Upper lobe of left lung (tissue), 6 donors: ENCODE measurements at regions not wholly inside any gene's neighbourhood (a gene's known extent, or its start where the extent isn't known, plus 50 kb on each side); places are given as distances from the start of the nearest gene placed in this dataset.

ENCODE experiments used
- ATAC-seq, 2 donors: fragments of 200-7000 bp; cut with Tn5 transposase; one replicate each; pipeline ENCODE4 v1.9.1; 2022; ENCODE audit warnings: mild to moderate bottlenecking in 2 of 2, moderate library complexity in 2 of 2; ENCODE audit not compliant: low FRiP score in 2 of 2
- DNase-seq, 2 donors: peaks; one replicate each; pipeline ENCODE4 v3.0.0-alpha.2; 2019 to 2020
- H3K27ac ChIP-seq, 4 donors: fragments of 200-600 bp; sonication (generic); one replicate each; pipeline ENCODE4 v1.5.1; 2016 to 2019
- H3K27me3 ChIP-seq, 4 donors: fragments of 200-600 bp; sonication (generic); one replicate each; pipeline ENCODE4 v1.5.1; 2017 to 2019
- H3K36me3 ChIP-seq, 4 donors: fragments of 200-600 bp; sonication (generic); one replicate each; pipeline ENCODE4 v1.5.1; 2016 to 2019
- H3K4me1 ChIP-seq, 4 donors: fragments of 200-600 bp; sonication (generic); one replicate each; pipeline ENCODE4 v1.5.1; 2018 to 2019
- H3K4me3 ChIP-seq, 4 donors: fragments of 200-600 bp; sonication (generic); one replicate each; pipeline ENCODE4 v1.5.1; 2017 to 2019; ENCODE audit warnings: mild to moderate bottlenecking in 2 of 4, moderate library complexity in 1 of 4
- H3K9me3 ChIP-seq, 4 donors: fragments of 200-600 bp; sonication (generic); one replicate each; pipeline ENCODE4 v1.5.1; 2018 to 2019
- EP300 ChIP-seq, 4 donors: sonication (generic); formaldehyde crosslinking; IDR thresholded peaks; one replicate each; pipeline ENCODE4 v1.5.1; 2017; ENCODE audit warnings: antibody characterized with exemption in 4 of 4, control low read depth in 2 of 4
- POLR2A ChIP-seq, 4 donors: fragments of 450-650 bp; IDR thresholded peaks; one replicate each; pipeline ENCODE4 v1.5.1; 2016 to 2017; ENCODE audit warnings: antibody characterized with exemption in 4 of 4, mild to moderate bottlenecking in 2 of 4
- POLR2AphosphoS5 ChIP-seq, 2 donors: sonication (generic); formaldehyde crosslinking; IDR thresholded peaks; one replicate each; pipeline ENCODE4 v1.5.1; 2017; ENCODE audit warnings: antibody characterized with exemption in 2 of 2
- WGBS, 2 donors: methylation state at CpG; one replicate each; pipeline ENCODE4 v1.1.5; 2017 to 2018; 5-methylcytosine and 5-hydroxymethylcytosine counted together
- TF ChIP-seq, protein P1 (sequence below), 6 experiments: fragments of 450-650 bp in 4 of 6; fragments of 200-600 bp in 2 of 6; sonication (generic) in 2 of 6; IDR thresholded peaks; one replicate each; pipeline ENCODE4 v1.5.1; 2016 to 2019; ENCODE audit warnings: antibody characterized with exemption in 6 of 6
- donor health status: DM: no; HTN: no; CAD: no; lungs with moderate emphysema.
- donor health status: DM: no; HTN: yes; CAD: no; lungs with severe emphysema.

DNA sequence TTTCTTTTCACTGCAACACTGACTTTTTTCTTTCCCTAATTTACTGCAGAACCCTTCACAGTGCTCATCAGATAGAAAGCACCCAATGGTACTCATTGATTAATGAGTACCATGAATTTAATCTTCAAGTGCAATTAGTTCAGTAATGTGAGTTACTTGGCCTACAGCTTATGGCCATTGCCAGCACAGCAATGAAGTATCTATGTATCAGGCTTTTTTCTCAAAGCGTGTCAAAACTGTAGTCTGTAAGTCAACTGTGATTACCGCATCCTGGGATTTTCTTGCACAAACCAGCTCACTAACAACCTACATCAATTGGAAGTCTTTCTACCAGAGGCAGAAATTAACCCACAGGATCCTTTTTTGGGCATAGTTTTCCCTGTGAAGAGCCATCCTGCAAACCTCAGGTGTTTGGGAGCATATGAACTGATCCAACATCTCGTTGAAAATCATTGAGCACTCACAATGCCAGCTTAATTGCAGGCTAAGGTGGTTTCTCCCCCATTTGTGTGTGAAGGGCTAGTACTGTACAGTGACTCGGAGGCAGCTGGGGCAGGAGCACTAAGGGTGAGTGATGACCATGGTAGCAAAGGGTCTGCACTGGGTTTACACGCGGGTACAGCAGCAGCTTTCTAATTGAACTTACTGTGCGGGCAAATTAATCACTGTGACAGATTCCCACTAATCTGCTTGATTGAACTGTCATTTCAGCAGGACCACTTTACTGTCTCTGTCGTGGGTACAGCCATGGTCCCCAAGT is 619.3 kb downstream of the SNAPC1 start:
- Histone ChIP-seq H3K27ac (no peak overlapping the region), H3K4me3 (no peak overlapping the region), H3K27me3 (no peaks in the 10 kb centered on the region), H3K4me1 (no peaks in the 10 kb centered on the region), H3K9me3 (no peaks in the 10 kb centered on the region), H3K36me3 (no peaks in the 10 kb centered on the region)
- TF ChIP-seq POLR2A (IDR thresholded peaks at IDR 0.05) (no peak), POLR2AphosphoS5 (IDR thresholded peaks at IDR 0.05) (no peak), EP300 (IDR thresholded peaks at IDR 0.05) (no peak)
- TF ChIP-seq, protein P1, sequence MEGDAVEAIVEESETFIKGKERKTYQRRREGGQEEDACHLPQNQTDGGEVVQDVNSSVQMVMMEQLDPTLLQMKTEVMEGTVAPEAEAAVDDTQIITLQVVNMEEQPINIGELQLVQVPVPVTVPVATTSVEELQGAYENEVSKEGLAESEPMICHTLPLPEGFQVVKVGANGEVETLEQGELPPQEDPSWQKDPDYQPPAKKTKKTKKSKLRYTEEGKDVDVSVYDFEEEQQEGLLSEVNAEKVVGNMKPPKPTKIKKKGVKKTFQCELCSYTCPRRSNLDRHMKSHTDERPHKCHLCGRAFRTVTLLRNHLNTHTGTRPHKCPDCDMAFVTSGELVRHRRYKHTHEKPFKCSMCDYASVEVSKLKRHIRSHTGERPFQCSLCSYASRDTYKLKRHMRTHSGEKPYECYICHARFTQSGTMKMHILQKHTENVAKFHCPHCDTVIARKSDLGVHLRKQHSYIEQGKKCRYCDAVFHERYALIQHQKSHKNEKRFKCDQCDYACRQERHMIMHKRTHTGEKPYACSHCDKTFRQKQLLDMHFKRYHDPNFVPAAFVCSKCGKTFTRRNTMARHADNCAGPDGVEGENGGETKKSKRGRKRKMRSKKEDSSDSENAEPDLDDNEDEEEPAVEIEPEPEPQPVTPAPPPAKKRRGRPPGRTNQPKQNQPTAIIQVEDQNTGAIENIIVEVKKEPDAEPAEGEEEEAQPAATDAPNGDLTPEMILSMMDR (IDR thresholded peaks at IDR 0.05) = no peak
- DNase-seq (no peak), ATAC-seq (no peak)
- WGBS, 2 donors = 78 to 81% methylated on average over 7 to 8 of the region's 8 CpGs

- no peak for TF ChIP-seq POLR2A (IDR thresholded peaks at IDR 0.05)
- TF ChIP-seq, protein P1 (IDR thresholded peaks at IDR 0.05) = no peak
- TF ChIP-seq EP300 (IDR thresholded peaks at IDR 0.05) = no peak
- no peak for TF ChIP-seq POLR2AphosphoS5 (IDR thresholded peaks at IDR 0.05)
- Histone ChIP-seq H3K36me3 (no peaks in the 10 kb centered on the region), H3K4me3 (no peak overlapping the region), H3K27me3 (no peaks in the 10 kb centered on the region), H3K27ac (no peak overlapping the region), H3K9me3 (no peaks in the 10 kb centered on the region), H3K4me1 (no peaks in the 10 kb centered on the region)
- WGBS, 2 donors = 63 to 77% methylated on average over 4 of the region's 4 CpGs
- ATAC-seq (no peak), DNase-seq (no peak)
These were observed 636.1 kb downstream of the KCNH5 start for GRCh38 chr14:62409169-62409568.

DNA sequence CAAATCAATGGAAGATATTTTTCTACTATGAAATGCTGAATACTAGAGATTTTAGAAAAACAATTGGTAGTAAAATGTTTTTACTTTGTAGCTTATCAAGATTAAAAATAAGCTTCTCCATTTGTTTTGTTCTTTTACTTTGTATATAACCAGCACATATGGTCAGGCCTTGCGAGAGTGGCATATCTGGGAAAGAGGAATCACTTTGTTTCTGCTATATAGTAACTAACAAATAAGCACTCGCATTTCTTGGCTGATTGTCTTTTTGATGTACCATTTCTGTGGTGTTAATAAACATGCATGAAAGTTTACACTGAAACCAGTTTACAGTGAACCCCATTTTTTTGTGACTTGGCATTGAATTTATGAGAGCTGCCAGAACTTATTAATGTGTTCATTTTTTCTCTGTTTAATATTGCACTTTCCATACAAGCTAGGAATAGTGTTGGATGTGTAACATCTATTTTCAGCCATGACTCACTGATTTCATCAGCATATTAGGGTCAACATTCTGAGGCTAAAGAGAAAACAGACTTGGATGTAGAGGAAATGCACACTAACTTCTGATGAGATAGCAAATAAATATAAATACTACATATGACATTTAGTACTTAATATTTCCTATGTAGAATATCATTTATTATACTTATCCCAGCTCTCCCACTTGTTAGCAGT is 635.5 kb downstream of the KCNH5 start:
- Histone ChIP-seq H3K27me3 (no peaks in the 10 kb centered on the region), H3K27ac (no peak overlapping the region), H3K4me3 (no peak overlapping the region), H3K36me3 (no peaks in the 10 kb centered on the region), H3K4me1 (no peaks in the 10 kb centered on the region), H3K9me3 (no peaks in the 10 kb centered on the region)
- no peak for TF ChIP-seq EP300 (IDR thresholded peaks at IDR 0.05)
- TF ChIP-seq, protein P1 (IDR thresholded peaks at IDR 0.05) = no peak
- TF ChIP-seq POLR2AphosphoS5 (IDR thresholded peaks at IDR 0.05) = no peak
- TF ChIP-seq POLR2A (IDR thresholded peaks at IDR 0.05) = no peak
- 79 to 80% methylated on average over 2 of the region's 2 CpGs for WGBS, 2 donors
- ATAC-seq (no peak), DNase-seq (no peak)

GRCh38 chr14:62420847-62421246 is 624.4 kb downstream of the KCNH5 start:
- Histone ChIP-seq H3K36me3 (no peaks in the 10 kb centered on the region), H3K9me3 (no peaks in the 10 kb centered on the region), H3K4me1 (no peaks in the 10 kb centered on the region), H3K27me3 (no peaks in the 10 kb centered on the region), H3K27ac (no peak overlapping the region), H3K4me3 (no peak overlapping the region)
- ATAC-seq (no peak), DNase-seq (no peak)
- no peak for TF ChIP-seq POLR2AphosphoS5 (IDR thresholded peaks at IDR 0.05)
- TF ChIP-seq EP300 (IDR thresholded peaks at IDR 0.05) = no peak
- no peak for TF ChIP-seq POLR2A (IDR thresholded peaks at IDR 0.05)
- TF ChIP-seq, protein P1 (IDR thresholded peaks at IDR 0.05) = no peak
- 36 to 46% methylated on average over 1 of the region's 1 CpG for WGBS, 2 donors
